Neuron (in vitro differentiated cells): ENCODE measurements at regions not wholly inside any gene's neighbourhood (a gene's known extent, or its start where the extent isn't known, plus 50 kb on each side); places are given as distances from the start of the nearest gene placed in this dataset.

Experiments used
- H2AFZ ChIP-seq: one replicate; pipeline ENCODE4 v1.6.1; 2013; ENCODE audit warnings: low read depth, mild to moderate bottlenecking, inconsistent platforms, low read length, moderate library complexity
- H3K27me3 ChIP-seq: one replicate; pipeline ENCODE4 v1.6.1; 2013; ENCODE audit warnings: low read length; ENCODE audit not compliant: insufficient read depth
- H3K36me3 ChIP-seq: one replicate; pipeline ENCODE4 v1.6.1; 2013; ENCODE audit warnings: low read length; ENCODE audit not compliant: insufficient read depth
- H3K4me1 ChIP-seq: one replicate; pipeline ENCODE4 v1.6.1; 2013; ENCODE audit warnings: low read length; ENCODE audit not compliant: insufficient read depth
- H3K4me3 ChIP-seq: 2 replicates; pipeline ENCODE4 v1.5.1; 2013; ENCODE audit warnings: mild to moderate bottlenecking, low read length, moderate library complexity
- H3K9me3 ChIP-seq: one replicate; pipeline ENCODE4 v1.6.1; 2013; ENCODE audit warnings: low read length

GRCh38 chr20:56843386-56843785 is 214.3 kb downstream of the TFAP2C start:
- Histone ChIP-seq H3K9me3 (no peaks in the 10 kb centered on the region), H3K27me3 (peaks cover 8% of the 10 kb centered on the region), H3K36me3 (no peaks in the 10 kb centered on the region), H3K4me1 (no peaks in the 10 kb centered on the region), H2AFZ (no peak overlapping the region), H3K4me3 (no peak overlapping the region)

GRCh38 chr20:56843817-56844216 is 214.7 kb downstream of the TFAP2C start:
- Histone ChIP-seq H3K36me3 (no peaks in the 10 kb centered on the region), H3K4me1 (no peaks in the 10 kb centered on the region), H2AFZ (no peak overlapping the region), H3K9me3 (no peaks in the 10 kb centered on the region), H3K27me3 (peaks cover 8% of the 10 kb centered on the region), H3K4me3 (no peak overlapping the region)

- Histone ChIP-seq H3K4me1 (no peaks in the 10 kb centered on the region), H3K4me3 (no peak overlapping the region), H3K27me3 (peaks cover 8% of the 10 kb centered on the region), H3K36me3 (no peaks in the 10 kb centered on the region), H2AFZ (no peak overlapping the region), H3K9me3 (no peaks in the 10 kb centered on the region)
These were observed 216.5 kb downstream of the TFAP2C start for GRCh38 chr20:56845546-56846086.

- Histone ChIP-seq H3K4me3 (no peak overlapping the region), H3K27me3 (peaks cover 8% of the 10 kb centered on the region)
These were observed 219.5 kb downstream of the TFAP2C start for GRCh38 chr20:56848561-56848960.

GRCh38 chr20:56851552-56851951 is 222.4 kb downstream of the TFAP2C start:
- Histone ChIP-seq H3K4me3 (no peak overlapping the region), H3K27me3 (no peaks in the 10 kb centered on the region), H2AFZ (no peak overlapping the region), H3K9me3 (no peaks in the 10 kb centered on the region), H3K36me3 (no peaks in the 10 kb centered on the region), H3K4me1 (no peaks in the 10 kb centered on the region)

More at GRCh38 chr20:56848561-56848960, 219.5 kb downstream of the TFAP2C start:
- Histone ChIP-seq H3K9me3 (no peaks in the 10 kb centered on the region), H3K4me1 (no peaks in the 10 kb centered on the region), H3K36me3 (no peaks in the 10 kb centered on the region), H2AFZ (no peak overlapping the region)

- H3K9me3 ChIP-seq = no peaks in the 10 kb centered on the region
- H3K4me1 ChIP-seq = no peaks in the 10 kb centered on the region
- H3K27me3 ChIP-seq = peaks cover 5% of the 10 kb centered on the region
- no peak overlapping the region for H3K4me3 ChIP-seq
- no peaks in the 10 kb centered on the region for H3K36me3 ChIP-seq
- no peak overlapping the region for H2AFZ ChIP-seq
These were observed 226.6 kb downstream of the TFAP2C start for GRCh38 chr20:56855708-56856107.

- H3K27me3 ChIP-seq = peaks cover 18% of the 10 kb centered on the region
- H3K9me3 ChIP-seq = no peaks in the 10 kb centered on the region
- H3K4me1 ChIP-seq = no peaks in the 10 kb centered on the region
- H3K36me3 ChIP-seq = no peaks in the 10 kb centered on the region
- H3K4me3 ChIP-seq = no peak overlapping the region
- no peak overlapping the region for H2AFZ ChIP-seq
These were observed 228.8 kb downstream of the TFAP2C start for GRCh38 chr20:56857950-56858349.

- Histone ChIP-seq H3K36me3 (no peaks in the 10 kb centered on the region), H3K4me1 (no peaks in the 10 kb centered on the region), H3K27me3 (peaks cover 18% of the 10 kb centered on the region), H3K9me3 (no peaks in the 10 kb centered on the region), H3K4me3 (no peak overlapping the region), H2AFZ (no peak overlapping the region)
These were observed 230.1 kb downstream of the TFAP2C start for GRCh38 chr20:56859039-56859800.

GRCh38 chr20:56859801-56860261 is 230.7 kb downstream of the TFAP2C start:
- Histone ChIP-seq H3K9me3 (no peaks in the 10 kb centered on the region), H3K36me3 (no peaks in the 10 kb centered on the region), H3K4me3 (no peak overlapping the region), H2AFZ (no peak overlapping the region), H3K4me1 (no peaks in the 10 kb centered on the region), H3K27me3 (peaks cover 22% of the 10 kb centered on the region)

GRCh38 chr20:56860413-56860812 is 231.3 kb downstream of the TFAP2C start:
- H3K4me1 ChIP-seq = no peaks in the 10 kb centered on the region
- H3K36me3 ChIP-seq = no peaks in the 10 kb centered on the region
- peaks cover 27% of the 10 kb centered on the region for H3K27me3 ChIP-seq
- H2AFZ ChIP-seq = no peak overlapping the region
- H3K9me3 ChIP-seq = no peaks in the 10 kb centered on the region
- no peak overlapping the region for H3K4me3 ChIP-seq

- Histone ChIP-seq H2AFZ (no peak overlapping the region), H3K4me3 (no peak overlapping the region), H3K27me3 (peaks cover 27% of the 10 kb centered on the region), H3K4me1 (no peaks in the 10 kb centered on the region), H3K36me3 (no peaks in the 10 kb centered on the region), H3K9me3 (no peaks in the 10 kb centered on the region)
These were observed 232.5 kb downstream of the TFAP2C start for GRCh38 chr20:56861590-56861989.

- Histone ChIP-seq H3K4me1 (no peaks in the 10 kb centered on the region), H3K27me3 (peaks cover 26% of the 10 kb centered on the region), H3K4me3 (no peak overlapping the region), H3K36me3 (no peaks in the 10 kb centered on the region), H2AFZ (no peak overlapping the region), H3K9me3 (no peaks in the 10 kb centered on the region)
These were observed 235.9 kb downstream of the TFAP2C start for GRCh38 chr20:56865055-56865454.

- peaks cover 18% of the 10 kb centered on the region for H3K27me3 ChIP-seq
- H2AFZ ChIP-seq = no peak overlapping the region
- no peak overlapping the region for H3K4me3 ChIP-seq
- H3K9me3 ChIP-seq = no peaks in the 10 kb centered on the region
- H3K36me3 ChIP-seq = no peaks in the 10 kb centered on the region
- no peaks in the 10 kb centered on the region for H3K4me1 ChIP-seq
These were observed 238.0 kb downstream of the TFAP2C start for GRCh38 chr20:56867128-56867527.
